Suprapubic skin (tissue), 4 donors: ENCODE measurements at regions not wholly inside any gene's neighbourhood (a gene's known extent, or its start where the extent isn't known, plus 50 kb on each side); places are given as distances from the start of the nearest gene placed in this dataset.
"Not testable (repeated sequence)": the region's sequence is repeated elsewhere in the genome, so short reads cannot be mapped to it uniquely, and the experiment has no call there.

Experiments
- EP300 ChIP-seq: sonication (generic); formaldehyde crosslinking; IDR thresholded peaks from one replicate; pipeline ENCODE4 v1.6.1; 2017; ENCODE audit warnings: antibody characterized with exemption
- POLR2AphosphoS5 ChIP-seq, 3 donors: sonication (generic); formaldehyde crosslinking; IDR thresholded peaks; one replicate each; pipeline ENCODE4 v1.6.1; 2017; ENCODE audit warnings: antibody characterized with exemption in 3 of 3
- TF ChIP-seq, protein P1 (sequence below), 2 donors: fragments of 200-600 bp in 1 of 2; fragments of 450-650 bp in 1 of 2; sonication (generic) in 1 of 2; IDR thresholded peaks; one replicate each; pipeline ENCODE4 v1.5.1; 2016 to 2019; ENCODE audit warnings: antibody characterized with exemption in 2 of 2, mild to moderate bottlenecking in 1 of 2, moderate library complexity in 1 of 2

DNA sequence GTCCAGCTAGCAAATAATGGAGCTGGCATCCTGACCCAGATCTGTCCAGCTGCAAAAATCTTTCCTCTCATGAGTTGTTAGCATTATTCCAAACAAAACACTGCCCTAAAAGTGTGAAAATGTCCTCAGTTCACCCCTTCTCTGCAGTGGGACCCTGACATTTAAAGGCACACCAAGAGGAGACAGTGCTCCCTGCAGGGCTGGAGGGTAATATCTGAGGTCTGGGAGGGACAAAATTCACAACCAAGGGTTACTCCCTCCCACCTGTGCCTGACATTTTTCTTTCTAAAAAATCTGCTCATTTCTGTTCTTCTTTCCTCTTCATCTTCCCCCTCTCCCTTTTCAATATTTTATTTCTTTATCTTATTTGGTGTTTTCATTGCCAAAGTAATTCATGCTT lies 258.6 kb downstream of the NPIPA8 start:
- TF ChIP-seq, protein P1, sequence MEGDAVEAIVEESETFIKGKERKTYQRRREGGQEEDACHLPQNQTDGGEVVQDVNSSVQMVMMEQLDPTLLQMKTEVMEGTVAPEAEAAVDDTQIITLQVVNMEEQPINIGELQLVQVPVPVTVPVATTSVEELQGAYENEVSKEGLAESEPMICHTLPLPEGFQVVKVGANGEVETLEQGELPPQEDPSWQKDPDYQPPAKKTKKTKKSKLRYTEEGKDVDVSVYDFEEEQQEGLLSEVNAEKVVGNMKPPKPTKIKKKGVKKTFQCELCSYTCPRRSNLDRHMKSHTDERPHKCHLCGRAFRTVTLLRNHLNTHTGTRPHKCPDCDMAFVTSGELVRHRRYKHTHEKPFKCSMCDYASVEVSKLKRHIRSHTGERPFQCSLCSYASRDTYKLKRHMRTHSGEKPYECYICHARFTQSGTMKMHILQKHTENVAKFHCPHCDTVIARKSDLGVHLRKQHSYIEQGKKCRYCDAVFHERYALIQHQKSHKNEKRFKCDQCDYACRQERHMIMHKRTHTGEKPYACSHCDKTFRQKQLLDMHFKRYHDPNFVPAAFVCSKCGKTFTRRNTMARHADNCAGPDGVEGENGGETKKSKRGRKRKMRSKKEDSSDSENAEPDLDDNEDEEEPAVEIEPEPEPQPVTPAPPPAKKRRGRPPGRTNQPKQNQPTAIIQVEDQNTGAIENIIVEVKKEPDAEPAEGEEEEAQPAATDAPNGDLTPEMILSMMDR (IDR thresholded peaks at IDR 0.05) = not testable (repeated sequence)
- not testable (repeated sequence) for TF ChIP-seq POLR2AphosphoS5 (IDR thresholded peaks at IDR 0.05); EP300
